NCI-H2081 (cell line): ENCODE measurements at regions not wholly inside any gene's neighbourhood (a gene's known extent, or its start where the extent isn't known, plus 50 kb on each side); places are given as distances from the start of the nearest gene placed in this dataset.

Experiments
- DNase-seq, 2 experiments: peaks; one replicate each; lab custom pipeline; 2025; lab: John Stamatoyannopoulos, UW

DNA sequence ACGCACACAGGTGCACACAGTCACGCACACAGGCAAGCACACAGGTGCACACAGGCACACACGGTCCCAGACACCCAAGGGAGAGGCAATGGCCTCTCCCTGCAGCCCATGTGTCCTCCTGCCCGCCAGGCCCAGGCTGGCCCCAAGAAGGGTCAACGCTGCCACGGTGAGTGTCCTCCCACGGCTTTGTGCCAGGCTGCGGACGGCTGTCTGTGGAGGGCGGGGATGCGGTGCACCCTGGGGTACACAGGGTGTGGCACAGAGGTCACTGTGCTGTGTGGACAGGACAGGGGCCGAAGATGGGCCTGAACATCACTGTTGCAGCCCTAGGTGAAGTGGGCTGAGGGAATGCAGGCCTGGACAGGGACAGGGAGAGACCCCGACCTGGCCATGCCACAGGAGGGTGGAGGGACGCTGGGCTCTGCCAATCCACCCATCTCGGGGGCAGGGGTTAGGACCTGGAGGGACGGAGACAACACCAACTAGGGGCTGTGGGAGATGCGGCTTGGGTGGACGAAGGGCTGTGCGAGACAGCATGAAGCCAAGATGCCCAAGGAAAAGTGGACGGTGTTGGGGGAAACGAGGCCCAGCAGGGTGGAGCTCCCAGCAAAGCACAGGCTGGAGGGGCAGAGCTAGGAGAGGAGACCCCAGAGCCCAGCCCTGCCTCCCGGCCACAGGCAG lies 523.8 kb downstream of the BRD1 start:
- DNase-seq, result no peak

DNA sequence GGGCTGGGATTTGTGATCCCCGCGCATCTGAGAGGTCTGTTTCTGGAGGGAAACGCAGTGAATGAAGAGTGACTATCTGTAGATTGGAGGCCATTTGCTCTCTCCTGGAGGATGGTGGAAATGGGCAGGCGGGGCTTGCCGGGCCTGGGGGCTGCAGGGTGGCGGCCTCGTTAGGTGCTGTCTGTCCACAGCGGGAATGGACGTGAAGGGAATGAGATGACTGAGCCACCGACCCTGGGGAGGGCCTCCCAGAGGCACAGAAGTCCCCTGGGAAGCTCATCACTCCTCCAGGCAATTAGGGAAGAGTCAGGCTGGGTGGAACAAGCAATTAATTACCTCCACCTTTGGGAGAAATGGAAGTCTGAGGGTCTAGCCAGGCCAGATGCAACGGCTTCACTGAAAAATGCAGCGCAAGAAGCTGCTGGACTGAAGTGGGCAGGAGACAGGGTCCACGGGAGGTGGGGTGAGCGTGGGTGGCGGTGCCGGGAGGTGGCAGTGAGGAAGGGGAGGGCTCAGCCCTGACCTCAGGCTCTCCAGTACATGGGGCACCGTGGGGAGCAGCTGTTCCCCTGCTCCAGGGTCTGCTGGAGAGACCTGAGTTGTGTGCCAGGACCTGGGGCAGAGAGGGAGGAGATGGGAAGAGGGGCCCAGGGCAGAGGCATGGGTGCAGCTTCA lies 524.5 kb downstream of the BRD1 start:
- no peak for DNase-seq

DNA sequence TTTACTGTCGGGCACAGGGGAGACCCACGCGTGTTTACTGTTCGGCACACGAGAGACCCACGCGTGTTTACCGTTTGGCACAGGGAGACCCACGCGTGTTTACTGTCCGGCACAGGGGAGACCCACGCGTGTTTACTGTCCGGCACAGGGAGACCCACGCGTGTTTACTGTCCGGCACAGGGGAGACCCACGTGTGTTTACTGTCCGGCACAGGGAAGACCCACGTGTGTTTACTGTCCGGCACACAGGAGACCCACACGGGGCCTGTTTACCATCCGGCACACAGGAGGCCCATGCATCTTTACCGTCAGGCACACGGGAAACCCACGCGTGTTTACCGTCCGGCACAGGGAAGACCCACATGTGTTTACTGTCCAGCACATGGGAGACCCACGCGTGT lies 525.1 kb downstream of the BRD1 start:
- no peak for DNase-seq

DNA sequence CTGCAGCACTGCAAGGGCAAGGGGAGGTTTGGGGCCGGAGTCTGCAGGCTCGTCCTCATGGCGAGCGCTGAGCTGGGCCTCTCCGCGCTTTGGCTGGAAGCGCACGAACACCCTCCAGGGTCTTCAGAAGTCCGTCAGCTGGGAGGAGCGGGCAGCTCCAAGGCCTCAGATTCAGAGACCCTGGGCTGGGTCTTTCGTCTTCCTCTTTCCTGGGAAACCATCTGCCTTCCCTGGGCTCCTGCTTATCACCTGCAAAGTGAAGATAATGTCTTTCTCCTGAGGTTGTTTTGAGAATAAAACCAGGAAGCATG lies 525.6 kb downstream of the BRD1 start:
- DNase-seq, result no peak

DNA sequence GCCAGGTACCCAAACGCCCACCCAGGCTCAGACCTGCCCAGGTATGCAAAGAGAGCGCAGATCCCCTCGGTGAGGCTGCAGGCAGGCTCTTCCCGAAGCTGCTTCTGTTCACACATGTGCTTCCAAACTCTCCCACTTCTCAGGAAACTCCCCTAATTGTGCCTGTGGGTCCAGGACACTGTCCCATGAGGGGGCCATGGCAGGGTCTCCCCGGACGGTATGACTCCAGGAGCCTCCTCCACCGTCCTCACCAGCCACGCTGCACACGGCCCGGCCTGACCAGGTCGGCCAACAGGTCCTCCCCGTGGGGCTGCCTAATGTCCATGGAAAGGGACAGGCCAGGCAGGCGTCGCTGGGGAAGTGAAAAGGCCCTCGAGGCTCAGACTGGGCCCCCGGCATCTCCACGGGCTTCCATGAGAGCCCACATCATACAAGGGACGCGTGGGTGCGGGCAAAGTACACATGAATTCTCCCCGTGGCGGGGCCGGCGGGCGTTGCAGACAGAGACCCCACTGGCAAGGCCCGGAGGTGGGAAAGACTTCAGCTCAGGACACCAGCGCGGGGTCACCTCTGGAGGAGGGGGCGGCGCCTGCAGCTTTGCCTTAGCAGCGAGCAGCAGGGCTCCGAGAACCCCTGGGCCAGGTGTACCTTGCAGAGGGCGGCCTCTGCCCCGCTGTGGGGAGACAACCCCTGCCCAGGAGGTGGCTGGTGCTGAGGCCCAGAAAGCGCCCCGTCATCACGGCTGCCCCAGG lies 526.1 kb downstream of the BRD1 start:
- no peak for DNase-seq

DNA sequence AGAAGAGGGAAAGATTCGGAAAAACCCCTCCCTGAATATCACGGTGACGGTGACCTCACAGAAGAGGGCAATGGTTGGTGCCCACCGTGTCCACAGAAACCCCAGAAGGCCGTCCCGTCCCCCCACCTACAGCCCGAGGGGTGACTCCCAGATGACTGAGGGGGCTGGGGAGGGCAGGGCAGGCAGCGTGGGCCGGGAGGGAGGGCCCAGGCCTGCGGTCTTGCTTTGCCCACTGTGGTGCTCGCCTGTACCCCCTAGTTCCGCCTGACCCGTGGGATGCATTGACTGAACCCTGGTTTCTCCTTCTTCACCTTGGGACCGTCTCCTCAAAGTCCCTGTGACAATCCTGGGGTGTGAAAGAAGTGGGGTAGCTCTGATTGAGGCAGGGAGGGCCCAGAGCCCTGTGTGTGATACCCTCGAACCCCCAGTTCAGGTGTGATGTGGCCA lies 526.7 kb downstream of the BRD1 start:
- DNase-seq, result no peak

DNA sequence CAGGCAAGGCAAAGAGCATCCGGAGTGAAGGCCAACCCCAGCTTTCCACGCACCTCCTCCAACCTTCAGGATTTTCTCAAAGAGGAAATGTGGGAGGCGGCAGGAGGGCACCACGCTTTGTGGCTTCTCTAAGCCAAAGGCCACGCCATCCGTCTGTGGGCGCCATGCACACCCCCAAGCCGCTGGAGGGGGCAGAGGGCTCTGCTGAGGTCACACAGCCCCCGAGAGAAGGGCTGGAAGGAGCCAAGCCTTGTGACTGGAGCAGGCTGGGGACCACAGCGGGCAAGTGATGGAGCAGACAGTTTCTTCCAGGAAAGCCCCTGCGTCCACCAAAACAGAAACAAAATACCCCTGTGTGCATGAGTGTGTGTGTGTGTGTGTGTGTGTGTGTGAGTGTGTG lies 527.4 kb downstream of the BRD1 start:
- DNase-seq, result no peak

DNA sequence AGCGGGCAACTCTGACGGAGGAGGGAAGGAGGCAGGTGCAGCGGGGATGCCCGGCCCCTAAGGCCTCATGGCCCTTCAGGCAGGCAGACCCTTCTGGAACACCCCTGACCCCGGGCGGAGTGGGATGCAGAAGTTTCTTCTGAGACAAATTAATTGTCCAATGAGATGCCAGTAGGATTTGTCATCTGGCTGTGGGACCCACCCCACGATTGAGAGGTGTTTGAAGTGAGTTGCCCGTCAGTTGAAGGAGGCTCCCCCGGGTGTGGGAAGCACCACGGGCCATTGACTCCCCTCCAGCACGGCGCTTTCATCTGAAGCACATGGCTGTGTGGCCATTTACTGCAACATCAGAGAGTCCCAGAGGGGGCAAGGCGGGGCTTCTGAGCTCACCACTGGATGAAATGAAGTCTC lies 527.8 kb downstream of the BRD1 start:
- DNase-seq, result no peak

DNA sequence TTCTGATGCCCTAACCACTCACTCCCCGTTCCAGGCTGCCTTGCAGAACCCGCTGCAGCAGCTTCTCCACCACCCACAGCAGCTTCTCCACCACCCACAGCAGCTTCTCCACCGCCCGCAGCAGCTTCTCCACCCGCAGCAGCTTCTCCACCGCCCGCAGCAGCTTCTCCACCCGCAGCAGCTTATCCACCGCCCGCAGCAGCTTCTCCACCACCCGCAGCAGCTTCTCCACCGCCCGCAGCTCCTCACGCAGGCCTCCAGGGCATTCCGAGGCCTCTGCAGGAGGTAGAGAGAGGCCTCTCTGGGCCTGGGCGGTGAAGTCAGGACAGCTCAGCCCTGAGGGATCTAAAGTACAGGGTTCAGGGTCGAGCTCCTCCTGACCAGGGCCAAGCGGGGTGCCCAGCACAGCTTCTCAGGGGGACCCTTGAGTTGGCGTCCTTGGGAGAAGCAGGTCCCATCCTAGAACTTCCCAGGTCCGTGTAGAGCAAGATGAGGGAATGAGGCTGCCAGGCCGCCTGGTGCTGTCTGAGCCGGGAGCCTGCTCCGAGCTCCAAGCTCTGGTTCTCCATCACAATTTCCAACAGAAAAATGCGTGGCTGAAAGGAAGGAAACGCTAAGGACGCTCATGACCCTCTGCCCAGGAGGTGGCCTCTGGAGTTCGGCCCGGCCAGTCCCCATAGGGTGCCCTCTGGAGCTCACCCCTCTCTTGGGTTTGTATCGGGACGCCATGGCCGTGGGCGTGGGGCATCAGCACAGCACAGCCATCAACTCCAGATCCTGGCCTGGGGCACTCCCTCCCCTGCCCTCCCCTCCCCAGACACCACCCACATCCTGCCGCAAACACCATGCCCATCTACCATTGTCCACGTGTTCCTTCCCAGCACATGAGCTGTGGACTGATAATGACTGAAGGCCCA lies 528.6 kb downstream of the BRD1 start:
- DNase-seq, result no peak

DNA sequence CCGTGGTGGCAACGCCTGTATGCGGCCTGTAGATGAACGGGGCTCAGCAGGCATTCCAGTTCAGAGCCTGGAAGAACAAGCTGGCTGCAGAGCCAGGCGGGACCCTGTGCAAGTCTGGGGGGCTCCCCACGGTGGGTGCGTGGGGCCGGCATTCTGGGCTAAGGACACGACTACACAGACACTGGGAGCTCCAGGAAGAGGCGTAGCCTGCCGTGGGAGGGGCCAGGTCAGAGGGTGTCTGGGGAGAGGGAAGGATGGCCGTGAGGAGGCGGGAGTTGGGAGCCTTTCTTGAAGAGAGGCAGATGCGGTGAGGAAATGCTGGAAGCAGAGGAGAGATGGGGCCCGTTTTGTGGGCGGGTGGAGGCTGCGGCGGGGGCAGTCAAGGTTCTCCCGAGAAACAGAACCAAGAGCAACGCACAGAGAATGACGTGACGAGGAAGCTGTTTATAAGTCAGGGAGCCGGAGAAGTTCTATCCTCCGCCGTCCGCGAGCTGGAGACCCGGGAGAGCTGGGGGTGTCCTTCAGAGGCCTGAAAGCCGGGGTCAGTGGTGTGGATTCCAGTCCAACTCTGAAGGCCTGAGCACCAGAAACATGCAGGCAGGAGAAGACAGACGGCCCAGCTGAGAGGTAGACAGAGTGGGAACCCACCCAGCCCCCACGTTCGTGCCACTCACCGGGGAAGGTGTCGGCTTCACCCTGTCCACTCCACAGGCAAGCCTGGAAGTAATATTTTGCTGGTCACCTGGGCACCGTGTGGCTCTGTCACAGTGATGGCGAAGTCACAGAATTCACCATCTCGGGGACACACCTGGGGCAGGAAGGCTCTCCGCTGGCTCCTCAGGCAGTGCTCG lies 529.6 kb downstream of the BRD1 start:
- no peak for DNase-seq

DNA sequence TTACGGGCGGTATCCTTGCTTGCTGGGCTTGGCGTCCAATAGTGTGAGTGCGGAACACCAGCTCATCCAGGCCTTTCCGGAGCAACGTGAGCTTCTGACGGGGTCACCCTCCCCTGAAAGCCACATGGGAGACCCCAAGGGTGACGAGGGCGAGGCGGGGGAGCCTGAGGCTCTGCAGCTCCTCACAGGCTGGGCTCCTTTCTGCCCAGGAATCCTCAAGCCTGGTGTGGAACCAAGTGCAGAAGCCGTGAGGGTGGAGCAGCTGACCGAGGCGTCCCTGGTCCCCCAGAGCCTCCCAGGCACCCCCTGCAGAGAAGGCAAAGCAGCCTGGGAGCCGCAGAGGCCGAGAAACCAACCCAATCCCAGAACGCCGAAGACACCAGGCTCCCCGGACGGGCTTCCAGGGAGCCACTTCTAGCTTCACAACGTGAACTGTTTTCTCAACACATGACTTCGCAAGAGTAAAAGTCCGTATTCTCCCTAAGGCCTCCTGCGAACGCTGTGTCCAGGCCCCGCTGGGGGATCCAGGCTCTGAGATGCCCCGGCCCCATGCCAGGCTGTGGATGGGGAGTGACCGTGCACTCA lies 530.3 kb downstream of the BRD1 start:
- DNase-seq, result no peak

DNA sequence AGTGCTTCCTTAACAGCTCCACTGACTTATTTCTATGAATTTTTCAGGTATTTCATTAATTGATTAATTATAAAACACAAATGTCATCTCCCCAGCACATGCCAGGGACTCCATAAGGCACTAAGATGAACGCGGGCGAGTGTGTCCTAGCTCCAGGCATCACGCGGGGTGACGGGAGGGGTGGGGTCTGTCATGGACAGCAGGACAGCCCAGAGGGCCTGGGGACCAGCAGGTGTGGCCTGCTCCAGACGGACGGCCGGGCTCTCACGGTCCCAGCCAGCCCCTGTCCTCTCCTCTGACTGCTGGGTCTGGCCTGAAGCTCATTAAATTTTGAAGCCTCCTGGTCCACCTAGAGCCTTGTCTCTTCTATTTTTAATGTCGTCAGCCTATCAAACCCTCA lies 531.1 kb downstream of the BRD1 start:
- DNase-seq, result no peak

DNA sequence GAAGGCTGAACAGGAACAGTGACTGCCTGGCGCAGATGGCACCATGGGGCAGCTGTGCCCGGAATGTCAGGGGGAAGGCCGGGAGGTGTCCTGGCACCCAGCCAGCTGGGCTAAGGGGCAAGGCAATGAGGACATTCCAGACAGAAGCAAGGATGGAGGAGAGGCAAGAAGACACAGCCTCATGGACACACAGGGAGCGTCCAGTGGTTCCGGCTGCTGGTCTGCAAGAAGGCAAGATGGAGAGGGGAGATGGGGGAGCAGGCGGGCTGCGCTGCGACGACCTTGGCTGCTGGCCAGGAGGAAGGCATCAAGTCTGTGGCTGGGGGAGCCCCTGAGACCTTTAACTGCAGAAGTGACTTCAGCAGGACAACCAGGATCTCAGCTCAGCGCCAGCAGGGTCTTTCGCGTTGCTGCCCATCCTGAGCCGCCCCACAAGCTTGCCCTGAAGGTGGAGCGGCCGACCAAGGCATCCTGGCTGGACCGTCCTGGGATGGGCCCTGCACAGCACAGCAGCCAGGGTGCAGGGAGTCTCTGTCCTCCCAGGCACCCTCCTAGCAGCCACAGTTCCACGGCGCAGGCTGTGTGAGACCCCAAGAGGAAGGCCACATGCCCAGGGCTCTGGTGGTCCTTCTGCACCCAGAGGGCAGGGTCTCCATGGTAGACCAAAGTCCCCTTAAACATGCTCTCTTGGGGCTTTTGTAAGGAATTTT lies 531.7 kb downstream of the BRD1 start:
- no peak for DNase-seq

DNA sequence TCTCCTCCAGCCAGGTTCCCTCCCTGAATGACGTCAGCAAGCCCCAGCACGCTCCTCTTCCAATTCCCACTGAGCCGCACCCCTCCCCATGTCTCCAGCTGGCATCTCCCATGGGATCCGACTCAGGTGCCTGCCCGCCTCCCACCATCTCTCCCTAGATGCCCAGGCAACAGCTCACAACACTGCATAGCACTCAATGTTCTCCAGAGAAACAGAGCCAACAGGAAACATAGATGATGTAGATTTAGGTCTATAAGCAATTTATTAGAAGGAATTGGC lies 532.3 kb downstream of the BRD1 start:
- DNase-seq, result peak in 1 of 2 experiments; percentile 77

DNA sequence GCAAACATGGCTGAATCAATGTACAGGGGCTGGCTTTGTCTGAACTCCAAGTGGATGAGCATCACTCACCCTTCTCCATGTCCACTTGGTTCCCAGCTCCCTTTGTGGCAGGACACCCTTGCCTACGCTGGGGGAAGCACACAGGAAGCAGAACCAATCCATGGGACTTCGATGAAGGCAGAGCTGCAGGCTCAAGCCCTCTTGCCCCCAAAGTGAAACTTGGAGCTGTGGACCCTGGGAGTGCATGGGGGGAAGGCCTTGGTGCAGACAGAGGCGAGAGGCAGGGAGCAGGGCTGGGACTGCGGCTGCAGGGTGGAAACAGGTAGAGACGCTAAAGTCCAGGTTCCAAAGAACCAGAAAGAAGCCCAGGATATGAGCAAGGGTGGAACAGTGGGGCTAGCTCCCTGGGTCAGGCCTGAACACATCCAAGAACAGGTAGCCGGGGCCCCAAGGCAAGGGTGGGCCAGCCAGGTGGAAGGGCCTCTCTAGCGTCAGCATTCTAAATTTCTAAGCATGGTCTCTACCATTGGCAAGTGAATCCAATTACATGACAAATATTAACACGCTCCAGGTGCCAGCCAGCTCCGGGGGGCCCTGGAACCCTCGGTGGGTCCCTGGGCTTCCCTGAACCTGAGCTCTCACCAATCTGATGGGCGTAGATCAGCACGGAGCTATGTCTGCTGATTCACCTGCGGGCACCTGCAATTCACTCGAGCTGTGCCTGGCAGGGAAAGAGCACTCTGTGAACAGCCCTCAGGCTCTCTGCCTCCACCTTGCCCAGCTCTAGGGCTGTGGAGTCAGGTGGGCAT lies 532.8 kb downstream of the BRD1 start:
- DNase-seq, result peak; percentile 18 to 77

DNA sequence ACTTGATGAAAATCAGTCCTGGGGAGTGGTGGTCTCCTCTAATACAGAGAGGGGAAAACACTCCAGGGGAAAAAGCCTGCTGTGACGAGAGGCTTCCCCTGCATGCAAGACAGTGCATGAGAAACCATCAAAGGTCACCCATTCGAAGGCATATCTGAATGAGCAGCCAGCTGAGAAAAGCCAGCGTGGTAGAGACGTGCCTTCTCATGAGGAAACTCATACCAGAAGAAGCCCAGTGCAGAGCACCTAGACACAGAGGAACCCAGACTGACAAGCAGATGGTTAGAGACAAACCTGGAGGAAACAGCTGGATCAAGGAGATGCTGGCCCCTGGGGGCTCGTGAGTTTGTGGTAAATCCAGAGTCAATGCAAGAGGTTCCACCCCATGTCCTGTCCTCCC lies 534.8 kb downstream of the BRD1 start:
- DNase-seq, result no peak

DNA sequence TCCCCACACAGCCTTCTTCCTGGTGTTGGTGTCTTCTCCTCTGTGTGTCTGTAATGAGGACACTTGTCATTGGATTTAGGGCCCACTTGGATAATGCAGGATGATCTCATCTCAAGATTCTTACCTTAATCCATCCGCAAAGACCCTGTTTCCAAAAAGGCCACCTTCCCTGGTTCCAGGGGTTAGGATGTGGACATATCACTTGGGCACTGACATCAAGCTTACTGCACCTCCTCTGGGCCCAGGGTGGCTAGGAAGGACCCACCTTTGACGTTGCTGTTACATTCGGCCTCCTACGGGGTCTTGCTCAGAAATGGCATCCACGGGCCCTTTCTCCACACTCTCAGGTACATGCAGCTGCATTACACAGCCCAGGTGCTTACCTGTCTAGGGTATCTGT lies 535.9 kb downstream of the BRD1 start:
- DNase-seq, result no peak

DNA sequence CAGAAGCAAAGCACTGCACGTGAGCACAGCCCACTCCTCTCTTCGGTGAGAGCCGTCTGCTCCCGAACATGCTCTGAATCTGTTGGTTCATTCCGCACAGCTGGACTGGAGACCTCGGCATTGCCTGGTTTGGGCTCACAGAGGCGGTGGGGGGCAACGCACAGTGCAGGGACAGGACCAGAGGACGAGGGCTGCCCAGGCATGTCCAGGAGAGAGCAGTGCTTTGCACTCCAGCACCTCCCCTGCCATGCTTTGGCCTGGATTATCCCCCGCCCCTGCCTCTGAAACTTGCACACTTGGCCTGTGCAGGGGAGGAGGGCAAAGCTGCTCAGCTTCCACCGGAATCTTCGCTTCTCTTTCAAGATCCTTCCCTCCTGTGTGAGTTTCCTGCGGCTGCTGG lies 536.5 kb downstream of the BRD1 start:
- no peak for DNase-seq

DNA sequence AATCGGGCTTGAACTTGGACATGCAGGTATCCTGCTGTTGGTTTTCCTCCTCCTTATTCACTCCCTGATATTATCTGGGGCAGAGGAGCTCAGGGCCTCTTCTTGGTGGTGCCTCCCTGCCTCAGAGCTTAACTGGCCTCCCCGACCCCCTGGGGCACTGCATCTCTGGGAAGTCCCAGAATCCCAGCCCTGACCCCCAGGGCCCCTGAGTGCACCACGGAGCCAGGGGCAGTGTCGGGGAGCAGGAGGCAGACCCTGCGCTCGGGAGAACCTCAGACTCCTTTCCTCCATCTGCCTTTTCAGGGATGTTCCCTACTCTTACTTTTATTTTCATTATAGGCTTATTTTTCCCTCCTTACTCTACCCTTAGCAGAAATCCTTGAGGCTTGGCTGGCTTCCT lies 537.0 kb downstream of the BRD1 start:
- DNase-seq, result no peak
